ENCODE measurements at regions not wholly inside any gene's neighbourhood (a gene's known extent, or its start where the extent isn't known, plus 50 kb on each side); places are given as distances from the start of the nearest gene placed in this dataset.
"Not testable (repeated sequence)": the region's sequence is repeated elsewhere in the genome, so short reads cannot be mapped to it uniquely, and the experiment has no call there.

GRCh38 chr2:104939570-104940217, 85.8 kb downstream of the POU3F3 start:
- in situ Hi-C loops (cut with HindIII; ENCODE audit: low pct_unique_long_range_greater_than_20kb, low sequenced_read_pairs) = no loop called here
- no peak for TF ChIP-seq JUND (IDR thresholded peaks at IDR 0.05; ENCODE audit: low read depth)
- no peak for DNase-seq (ENCODE audit: low read depth in 1 of 2, low spot score in 1 of 2)

GRCh38 chr2:104944495-104944894, 90.6 kb downstream of the POU3F3 start:
- DNase-seq (ENCODE audit: low read depth in 1 of 2, low spot score in 1 of 2) = peak; percentile 11 to 66
- no peak for TF ChIP-seq JUND (IDR thresholded peaks at IDR 0.05; ENCODE audit: low read depth)
- in situ Hi-C loops (cut with HindIII; ENCODE audit: low pct_unique_long_range_greater_than_20kb, low sequenced_read_pairs) = no loop called here

GRCh38 chr2:104945121-104945520, 91.2 kb downstream of the POU3F3 start:
- TF ChIP-seq JUND (IDR thresholded peaks at IDR 0.05; ENCODE audit: low read depth) = no peak
- in situ Hi-C loops (cut with HindIII; ENCODE audit: low pct_unique_long_range_greater_than_20kb, low sequenced_read_pairs) = no loop called here
- DNase-seq (ENCODE audit: low read depth in 1 of 2, low spot score in 1 of 2) = no peak

GRCh38 chr2:104945866-104946265, 92.0 kb downstream of the POU3F3 start:
- in situ Hi-C loops (cut with HindIII; ENCODE audit: low pct_unique_long_range_greater_than_20kb, low sequenced_read_pairs) = no loop called here
- TF ChIP-seq JUND (IDR thresholded peaks at IDR 0.05; ENCODE audit: low read depth) = no peak
- DNase-seq (ENCODE audit: low read depth in 1 of 2, low spot score in 1 of 2) = no peak

- DNase-seq (ENCODE audit: low read depth in 1 of 2, low spot score in 1 of 2) = peak in 1 of 2 experiments; percentile 82
- in situ Hi-C loops (cut with HindIII; ENCODE audit: low pct_unique_long_range_greater_than_20kb, low sequenced_read_pairs) = not testable (repeated sequence)
These were observed 90.4 kb upstream of the MRPS9 start for GRCh38 chr2:104947456-104947855.

- DNase-seq (ENCODE audit: low read depth in 1 of 2, low spot score in 1 of 2) = no peak
- TF ChIP-seq JUND (IDR thresholded peaks at IDR 0.05; ENCODE audit: low read depth) = no peak
- in situ Hi-C loops (cut with HindIII; ENCODE audit: low pct_unique_long_range_greater_than_20kb, low sequenced_read_pairs) = no loop called here
These were observed 84.9 kb upstream of the MRPS9 start for GRCh38 chr2:104952976-104953375.

GRCh38 chr2:104965900-104966299, 72.0 kb upstream of the MRPS9 start:
- DNase-seq (ENCODE audit: low read depth in 1 of 2, low spot score in 1 of 2) = no peak
- in situ Hi-C loops (cut with HindIII; ENCODE audit: low pct_unique_long_range_greater_than_20kb, low sequenced_read_pairs) = no loop called here
- no peak for TF ChIP-seq JUND (IDR thresholded peaks at IDR 0.05; ENCODE audit: low read depth)

GRCh38 chr2:104969564-104969963, 68.3 kb upstream of the MRPS9 start:
- no peak for TF ChIP-seq JUND (IDR thresholded peaks at IDR 0.05; ENCODE audit: low read depth)
- in situ Hi-C loops (cut with HindIII; ENCODE audit: low pct_unique_long_range_greater_than_20kb, low sequenced_read_pairs) = no loop called here
- no peak for DNase-seq (ENCODE audit: low read depth in 1 of 2, low spot score in 1 of 2)

GRCh38 chr2:104975371-104975770, 62.5 kb upstream of the MRPS9 start:
- in situ Hi-C loops (cut with HindIII; ENCODE audit: low pct_unique_long_range_greater_than_20kb, low sequenced_read_pairs) = no loop called here
- DNase-seq (ENCODE audit: low read depth in 1 of 2, low spot score in 1 of 2) = no peak
- no peak for TF ChIP-seq JUND (IDR thresholded peaks at IDR 0.05; ENCODE audit: low read depth)

GRCh38 chr2:104975851-104976250, 62.0 kb upstream of the MRPS9 start:
- DNase-seq (ENCODE audit: low read depth in 1 of 2, low spot score in 1 of 2) = no peak
- in situ Hi-C loops (cut with HindIII; ENCODE audit: low pct_unique_long_range_greater_than_20kb, low sequenced_read_pairs) = no loop called here
- TF ChIP-seq JUND (IDR thresholded peaks at IDR 0.05; ENCODE audit: low read depth) = no peak

GRCh38 chr2:104976603-104977120, 61.2 kb upstream of the MRPS9 start:
- in situ Hi-C loops (cut with HindIII; ENCODE audit: low pct_unique_long_range_greater_than_20kb, low sequenced_read_pairs) = no loop called here
- peak in 1 of 2 experiments; percentile 42 for DNase-seq (ENCODE audit: low read depth in 1 of 2, low spot score in 1 of 2)
- no peak for TF ChIP-seq JUND (IDR thresholded peaks at IDR 0.05; ENCODE audit: low read depth)

GRCh38 chr2:104977958-104978357, 59.9 kb upstream of the MRPS9 start:
- no peak for DNase-seq (ENCODE audit: low read depth in 1 of 2, low spot score in 1 of 2)
- TF ChIP-seq JUND (IDR thresholded peaks at IDR 0.05; ENCODE audit: low read depth) = no peak
- in situ Hi-C loops (cut with HindIII; ENCODE audit: low pct_unique_long_range_greater_than_20kb, low sequenced_read_pairs) = no loop called here

GRCh38 chr2:104979786-104980185, 58.1 kb upstream of the MRPS9 start:
- in situ Hi-C loops (cut with HindIII; ENCODE audit: low pct_unique_long_range_greater_than_20kb, low sequenced_read_pairs) = not testable (repeated sequence)
- DNase-seq (ENCODE audit: low read depth in 1 of 2, low spot score in 1 of 2) = peak in 1 of 2 experiments; percentile 78

GRCh38 chr2:104982111-104982510, 55.8 kb upstream of the MRPS9 start:
- in situ Hi-C loops (cut with HindIII; ENCODE audit: low pct_unique_long_range_greater_than_20kb, low sequenced_read_pairs) = no loop called here
- no peak for DNase-seq (ENCODE audit: low read depth in 1 of 2, low spot score in 1 of 2)
- TF ChIP-seq JUND (IDR thresholded peaks at IDR 0.05; ENCODE audit: low read depth) = no peak
